ENCODE measurements at regions not wholly inside any gene's neighbourhood (a gene's known extent, or its start where the extent isn't known, plus 50 kb on each side); places are given as distances from the start of the nearest gene placed in this dataset.

- peak; percentile 9 for DNase-seq (ENCODE audit: low read depth)
- H3K4me3 ChIP-seq (ENCODE audit: low read length) = peak overlapping the region; percentile 38
- TF ChIP-seq CTCF (conservative IDR thresholded peaks at IDR 0.05; ENCODE audit: low read length) = no peak
Measured at GRCh38 chr15:29570121-29570947, 251.9 kb downstream of the TJP1 start.

GRCh38 chr15:29569533-29570092, 252.7 kb downstream of the TJP1 start:
- DNase-seq (ENCODE audit: low read depth) = no peak
- H3K4me3 ChIP-seq (ENCODE audit: low read length) = no peak overlapping the region
- no peak for TF ChIP-seq CTCF (conservative IDR thresholded peaks at IDR 0.05; ENCODE audit: low read length)

- no peak overlapping the region for H3K4me3 ChIP-seq (ENCODE audit: low read length)
- no peak for DNase-seq (ENCODE audit: low read depth)
- TF ChIP-seq CTCF (conservative IDR thresholded peaks at IDR 0.05; ENCODE audit: low read length) = 0 out of 2 replicates have a peak, but pooled peaks have one; percentile 5
Measured at GRCh38 chr15:29568840-29569532, 253.3 kb downstream of the TJP1 start.

- TF ChIP-seq CTCF (conservative IDR thresholded peaks at IDR 0.05; ENCODE audit: low read length) = no peak
- DNase-seq (ENCODE audit: low read depth) = no peak
- H3K4me3 ChIP-seq (ENCODE audit: low read length) = no peak overlapping the region
Measured at GRCh38 chr15:29567336-29567735, 254.9 kb downstream of the TJP1 start.

GRCh38 chr15:29566914-29567313, 255.4 kb downstream of the TJP1 start:
- H3K4me3 ChIP-seq (ENCODE audit: low read length) = no peak overlapping the region
- TF ChIP-seq CTCF (conservative IDR thresholded peaks at IDR 0.05; ENCODE audit: low read length) = no peak
- DNase-seq (ENCODE audit: low read depth) = no peak

GRCh38 chr15:29563112-29563511, 259.2 kb downstream of the TJP1 start:
- TF ChIP-seq CTCF (conservative IDR thresholded peaks at IDR 0.05; ENCODE audit: low read length) = no peak
- H3K4me3 ChIP-seq (ENCODE audit: low read length) = no peak overlapping the region
- no peak for DNase-seq (ENCODE audit: low read depth)

Data from AG10803 (cell line).